ENCODE measurements at regions not wholly inside any gene's neighbourhood (a gene's known extent, or its start where the extent isn't known, plus 50 kb on each side); places are given as distances from the start of the nearest gene placed in this dataset.

- H3K4me1 Mint-ChIP-seq: no peaks in the 10 kb centered on the region
- CTCF ChIA-PET: no interaction called here
- Histone ChIP-seq H3K9me3 (ENCODE audit: low read length) (no peaks in the 10 kb centered on the region), H3K27ac (ENCODE audit: low read depth, low read length) (no peak overlapping the region), H3K36me3 (ENCODE audit: insufficient read depth, low read length) (no peaks in the 10 kb centered on the region), H3K27me3 (ENCODE audit: insufficient read depth, low read length, poor library complexity, severe bottlenecking) (no peaks in the 10 kb centered on the region), H3K4me1 (ENCODE audit: insufficient read depth, low read length) (no peaks in the 10 kb centered on the region), H3K4me3 (ENCODE audit: low read length) (no peak overlapping the region)
- H3K9me3 Mint-ChIP-seq: no peaks in the 10 kb centered on the region
- no peak overlapping the region for H3K27ac Mint-ChIP-seq
- no peak for DNase-seq
- no peak overlapping the region for H3K4me3 Mint-ChIP-seq
- peaks cover 12 to 37% of the 10 kb centered on the region in 2 donors for H3K27me3 Mint-ChIP-seq
- H3K36me3 Mint-ChIP-seq: no peaks in the 10 kb centered on the region
- POLR2A ChIA-PET: no interaction called here
These were observed 139.4 kb upstream of the OTUD4 start for GRCh38 chr4:145319751-145320150.

- no peaks in the 10 kb centered on the region for H3K9me3 ChIP-seq (ENCODE audit: low read length)
- H3K36me3 Mint-ChIP-seq: no peaks in the 10 kb centered on the region
- peaks cover 11 to 40% of the 10 kb centered on the region in 2 donors for H3K27me3 Mint-ChIP-seq
- no peak for DNase-seq
- ChIA-PET POLR2A (no interaction called here), CTCF (no interaction called here)
- H3K27ac Mint-ChIP-seq: no peak overlapping the region
- H3K4me3 ChIP-seq (ENCODE audit: low read length): no peak overlapping the region
- H3K4me1 ChIP-seq (ENCODE audit: insufficient read depth, low read length): no peaks in the 10 kb centered on the region
- H3K9me3 Mint-ChIP-seq: no peaks in the 10 kb centered on the region
- H3K27ac ChIP-seq (ENCODE audit: low read depth, low read length): no peak overlapping the region
- H3K27me3 ChIP-seq (ENCODE audit: insufficient read depth, low read length, poor library complexity, severe bottlenecking): no peaks in the 10 kb centered on the region
- H3K36me3 ChIP-seq (ENCODE audit: insufficient read depth, low read length): no peaks in the 10 kb centered on the region
- no peak overlapping the region for H3K4me3 Mint-ChIP-seq
- no peaks in the 10 kb centered on the region for H3K4me1 Mint-ChIP-seq
These were observed 136.6 kb upstream of the OTUD4 start for GRCh38 chr4:145316897-145317574.

DNA sequence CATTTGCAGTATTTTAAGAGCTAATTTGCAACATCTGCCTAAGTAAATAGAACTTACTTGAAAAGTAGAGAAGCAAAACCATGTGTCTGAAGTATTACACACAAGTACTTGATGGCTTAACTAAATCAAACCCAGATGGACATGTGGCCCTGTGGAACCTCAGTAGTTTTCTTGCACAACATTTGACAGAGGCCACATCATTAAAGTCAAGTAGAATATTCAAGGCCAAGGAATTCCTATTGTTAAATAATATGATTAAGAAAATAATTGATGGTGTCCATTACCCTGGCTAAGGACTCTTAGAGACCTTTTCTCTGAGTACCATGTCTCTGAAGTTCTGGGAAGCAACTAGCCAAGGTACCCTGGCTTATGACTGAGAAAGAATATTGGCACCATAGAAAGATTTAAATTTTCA lies 135.4 kb upstream of the OTUD4 start:
- H3K9me3 Mint-ChIP-seq: no peaks in the 10 kb centered on the region
- ChIA-PET POLR2A (no interaction called here), CTCF (no interaction called here)
- no peak for DNase-seq
- no peak overlapping the region for H3K4me3 ChIP-seq (ENCODE audit: low read length)
- H3K36me3 Mint-ChIP-seq: no peaks in the 10 kb centered on the region
- peaks cover 0 to 1% (median 0%) of the 10 kb centered on the region in 3 donors for H3K4me1 Mint-ChIP-seq
- no peak overlapping the region for H3K4me3 Mint-ChIP-seq
- peaks cover 11 to 38% of the 10 kb centered on the region in 2 donors for H3K27me3 Mint-ChIP-seq
- H3K27ac Mint-ChIP-seq: no peak overlapping the region
- H3K9me3 ChIP-seq (ENCODE audit: low read length): no peaks in the 10 kb centered on the region
- H3K27me3 ChIP-seq (ENCODE audit: insufficient read depth, low read length, poor library complexity, severe bottlenecking): no peaks in the 10 kb centered on the region
- no peaks in the 10 kb centered on the region for H3K4me1 ChIP-seq (ENCODE audit: insufficient read depth, low read length)
- no peaks in the 10 kb centered on the region for H3K36me3 ChIP-seq (ENCODE audit: insufficient read depth, low read length)
- H3K27ac ChIP-seq (ENCODE audit: low read depth, low read length): no peak overlapping the region

DNA sequence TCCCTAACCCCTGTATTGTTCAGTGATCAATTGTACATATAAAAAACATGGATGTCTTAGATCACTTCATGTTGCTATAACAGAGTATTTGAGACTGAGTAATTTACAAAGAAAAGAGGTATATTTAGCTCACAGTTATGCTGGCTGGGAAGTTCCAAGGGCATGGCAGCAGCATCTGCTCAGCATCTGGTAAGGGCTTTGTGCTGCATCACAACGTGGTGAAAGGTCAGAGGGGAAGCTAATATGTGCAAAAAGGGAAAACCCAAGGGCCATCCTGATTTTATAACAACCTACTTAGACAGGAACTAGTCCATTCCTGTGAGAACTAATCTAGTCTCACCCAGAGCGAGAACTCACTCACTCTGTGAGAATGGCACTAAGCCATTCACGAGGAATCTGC lies 128.2 kb upstream of the OTUD4 start:
- no peak for DNase-seq
- Mint-ChIP-seq H3K36me3 (no peaks in the 10 kb centered on the region), H3K4me3 (no peak overlapping the region), H3K27ac (no peak overlapping the region), H3K4me1 (peaks cover 0 to 16% (median 0%) of the 10 kb centered on the region in 3 donors), H3K9me3 (no peaks in the 10 kb centered on the region), H3K27me3 (peaks cover 0 to 3% of the 10 kb centered on the region in 2 donors)
- Histone ChIP-seq H3K4me1 (ENCODE audit: insufficient read depth, low read length) (no peaks in the 10 kb centered on the region), H3K27me3 (ENCODE audit: insufficient read depth, low read length, poor library complexity, severe bottlenecking) (no peaks in the 10 kb centered on the region), H3K4me3 (ENCODE audit: low read length) (no peak overlapping the region), H3K36me3 (ENCODE audit: insufficient read depth, low read length) (no peaks in the 10 kb centered on the region), H3K9me3 (ENCODE audit: low read length) (no peaks in the 10 kb centered on the region), H3K27ac (ENCODE audit: low read depth, low read length) (no peak overlapping the region)
- CTCF ChIA-PET: no interaction called here
- POLR2A ChIA-PET: no interaction called here

DNA sequence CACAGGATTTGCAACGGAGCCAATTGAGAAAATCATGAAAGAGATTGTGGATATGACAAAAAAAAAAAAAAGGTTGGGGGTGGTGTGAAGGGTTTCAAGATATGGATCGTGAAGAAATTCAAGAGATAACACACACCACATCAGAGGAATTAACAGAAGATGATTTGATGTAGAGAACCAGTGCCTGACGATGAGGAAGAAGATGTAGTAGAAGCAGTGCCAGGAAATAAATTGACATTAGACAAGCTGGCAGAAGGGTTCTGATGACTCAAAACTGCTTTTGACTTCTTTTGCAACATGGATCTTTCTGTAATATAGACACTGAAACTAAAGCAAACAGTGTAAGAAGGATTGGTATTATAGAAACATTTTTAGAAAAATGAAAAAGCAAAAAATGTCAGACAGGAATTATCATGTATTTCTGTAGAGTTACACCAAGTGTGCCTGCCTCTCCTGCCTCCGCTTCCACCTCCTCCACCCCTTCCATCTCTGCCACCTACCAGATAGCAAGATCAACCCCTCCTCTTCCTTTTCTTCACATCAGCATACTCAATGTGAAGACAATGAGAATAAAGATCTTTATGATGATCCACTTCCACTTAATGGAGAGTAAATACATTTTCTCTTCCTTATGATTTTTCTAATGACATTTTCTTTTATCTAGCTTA lies 127.5 kb upstream of the OTUD4 start:
- Mint-ChIP-seq H3K36me3 (no peaks in the 10 kb centered on the region), H3K4me1 (peaks cover 0 to 16% (median 0%) of the 10 kb centered on the region in 3 donors), H3K9me3 (no peaks in the 10 kb centered on the region), H3K4me3 (no peak overlapping the region), H3K27ac (peak overlapping the region in 1 of 8 donors; percentile 4), H3K27me3 (peaks cover 0 to 3% of the 10 kb centered on the region in 2 donors)
- H3K36me3 ChIP-seq (ENCODE audit: insufficient read depth, low read length): no peaks in the 10 kb centered on the region
- no peaks in the 10 kb centered on the region for H3K4me1 ChIP-seq (ENCODE audit: insufficient read depth, low read length)
- ChIA-PET POLR2A (no interaction called here), CTCF (no interaction called here)
- H3K27ac ChIP-seq (ENCODE audit: low read depth, low read length): no peak overlapping the region
- no peak for DNase-seq
- H3K4me3 ChIP-seq (ENCODE audit: low read length): no peak overlapping the region
- H3K9me3 ChIP-seq (ENCODE audit: low read length): no peaks in the 10 kb centered on the region
- no peaks in the 10 kb centered on the region for H3K27me3 ChIP-seq (ENCODE audit: insufficient read depth, low read length, poor library complexity, severe bottlenecking)

- Mint-ChIP-seq H3K4me1 (peaks cover 0 to 16% (median 0%) of the 10 kb centered on the region in 3 donors), H3K27ac (no peak overlapping the region), H3K36me3 (no peaks in the 10 kb centered on the region), H3K27me3 (peaks cover 2 to 7% of the 10 kb centered on the region in 2 donors), H3K4me3 (no peak overlapping the region), H3K9me3 (peaks cover 0 to 1% (median 0%) of the 10 kb centered on the region in 5 donors)
- POLR2A ChIA-PET: no interaction called here
- Histone ChIP-seq H3K27me3 (ENCODE audit: insufficient read depth, low read length, poor library complexity, severe bottlenecking) (no peaks in the 10 kb centered on the region), H3K36me3 (ENCODE audit: insufficient read depth, low read length) (no peaks in the 10 kb centered on the region), H3K4me3 (ENCODE audit: low read length) (no peak overlapping the region), H3K4me1 (ENCODE audit: insufficient read depth, low read length) (no peaks in the 10 kb centered on the region), H3K9me3 (ENCODE audit: low read length) (no peaks in the 10 kb centered on the region), H3K27ac (ENCODE audit: low read depth, low read length) (no peak overlapping the region)
- CTCF ChIA-PET: no interaction called here
- no peak for DNase-seq
These were observed 126.7 kb upstream of the OTUD4 start for GRCh38 chr4:145307120-145307519.

DNA sequence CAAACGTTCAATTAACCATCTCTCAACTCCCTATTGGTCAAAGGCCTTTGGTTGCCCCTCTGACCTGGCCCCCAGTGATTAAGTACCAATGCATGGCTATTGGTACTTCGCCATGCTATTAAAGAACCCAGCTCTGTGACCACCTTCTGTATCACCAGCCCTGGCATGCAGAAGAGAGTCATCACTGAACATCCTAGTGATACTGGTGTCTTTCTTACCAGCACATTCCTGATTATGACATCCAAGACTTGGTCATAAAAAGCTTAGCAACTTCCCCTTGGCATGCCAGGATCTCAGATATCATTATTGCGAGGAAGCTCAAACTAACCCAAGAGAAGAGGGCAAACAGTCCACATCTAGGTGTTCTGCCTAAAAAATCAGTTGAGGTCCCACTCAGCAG lies 122.3 kb upstream of the OTUD4 start:
- H3K36me3 ChIP-seq (ENCODE audit: insufficient read depth, low read length): no peaks in the 10 kb centered on the region
- peaks cover 4 to 18% of the 10 kb centered on the region in 2 donors for H3K27me3 Mint-ChIP-seq
- no peaks in the 10 kb centered on the region for H3K9me3 ChIP-seq (ENCODE audit: low read length)
- peaks cover 11% of the 10 kb centered on the region for H3K4me1 ChIP-seq (ENCODE audit: insufficient read depth, low read length)
- DNase-seq: no peak
- no peak overlapping the region for H3K27ac Mint-ChIP-seq
- ChIA-PET CTCF (no interaction called here), POLR2A (no interaction called here)
- H3K4me3 ChIP-seq (ENCODE audit: low read length): no peak overlapping the region
- H3K27ac ChIP-seq (ENCODE audit: low read depth, low read length): no peak overlapping the region
- no peak overlapping the region for H3K4me3 Mint-ChIP-seq
- H3K27me3 ChIP-seq (ENCODE audit: insufficient read depth, low read length, poor library complexity, severe bottlenecking): no peaks in the 10 kb centered on the region
- no peaks in the 10 kb centered on the region for H3K36me3 Mint-ChIP-seq
- peaks cover 12 to 18% (median 14%) of the 10 kb centered on the region in 3 donors for H3K4me1 Mint-ChIP-seq
- peaks cover 0 to 3% (median 0%) of the 10 kb centered on the region in 5 donors for H3K9me3 Mint-ChIP-seq

GRCh38 chr4:145301386-145302080 lies 121.1 kb upstream of the OTUD4 start:
- Mint-ChIP-seq H3K36me3 (no peaks in the 10 kb centered on the region), H3K4me1 (peaks cover 12 to 14% (median 14%) of the 10 kb centered on the region in 3 donors), H3K27me3 (peaks cover 4 to 23% of the 10 kb centered on the region in 2 donors), H3K9me3 (peaks cover 0 to 3% (median 0%) of the 10 kb centered on the region in 5 donors), H3K27ac (no peak overlapping the region), H3K4me3 (no peak overlapping the region)
- DNase-seq: no peak
- Histone ChIP-seq H3K36me3 (ENCODE audit: insufficient read depth, low read length) (no peaks in the 10 kb centered on the region), H3K4me1 (ENCODE audit: insufficient read depth, low read length) (peaks cover 11% of the 10 kb centered on the region), H3K9me3 (ENCODE audit: low read length) (no peaks in the 10 kb centered on the region), H3K27me3 (ENCODE audit: insufficient read depth, low read length, poor library complexity, severe bottlenecking) (no peaks in the 10 kb centered on the region), H3K4me3 (ENCODE audit: low read length) (no peak overlapping the region), H3K27ac (ENCODE audit: low read depth, low read length) (no peak overlapping the region)
- ChIA-PET POLR2A (no interaction called here), CTCF (no interaction called here)
